ENCODE measurements at regions not wholly inside any gene's neighbourhood (a gene's known extent, or its start where the extent isn't known, plus 50 kb on each side); places are given as distances from the start of the nearest gene placed in this dataset.
"Not testable (repeated sequence)": the region's sequence is repeated elsewhere in the genome, so short reads cannot be mapped to it uniquely, and the experiment has no call there.

GRCh38 chrX:93404121-93404520 is 269.3 kb downstream of the NAP1L3 start:
- H3K9ac ChIP-seq = no peak overlapping the region
- no peak overlapping the region for H3K4me2 ChIP-seq
- peak in 1 of 11 experiments; percentile 24; a peak in 1 of 22 replicates for TF ChIP-seq Cebpa-rat (IDR thresholded peaks at IDR 0.05)
- no peaks in the 10 kb centered on the region; a peak in 1 of 22 replicates for H4K20me1 ChIP-seq
- H3K36me3 ChIP-seq = no peaks in the 10 kb centered on the region
- H3K4me1 ChIP-seq = no peaks in the 10 kb centered on the region
- peaks cover 10 to 65% (median 45%) of the 10 kb centered on the region in 11 experiments; a peak in 21 of 22 replicates for H3K27me3 ChIP-seq
- H3K4me3 ChIP-seq = no peak overlapping the region
- no peak overlapping the region for H3K27ac ChIP-seq
- H3K9me3 ChIP-seq (replicated peaks in 1 of 11) = peaks cover 22 to 41% (median 32%) of the 10 kb centered on the region in 11 experiments

GRCh38 chrX:93354651-93355050 is 318.7 kb downstream of the NAP1L3 start:
- Histone ChIP-seq H3K9ac (no peak overlapping the region), H3K9me3 (replicated peaks in 1 of 11) (peaks cover 0 to 2% (median 0%) of the 10 kb centered on the region in 11 experiments; a peak in 1 of 22 replicates), H3K27ac (no peak overlapping the region), H3K4me3 (no peak overlapping the region), H3K27me3 (peaks cover 35 to 78% (median 63%) of the 10 kb centered on the region in 11 experiments; a peak in 21 of 22 replicates), H3K36me3 (no peaks in the 10 kb centered on the region), H4K20me1 (no peaks in the 10 kb centered on the region; a peak in 1 of 22 replicates), H3K4me2 (no peak overlapping the region), H3K4me1 (peaks cover 0 to 7% (median 0%) of the 10 kb centered on the region in 10 experiments; a peak in 1 of 20 replicates)
- no peak for TF ChIP-seq Cebpa-rat (IDR thresholded peaks at IDR 0.05)

GRCh38 chrX:93346309-93346708 is 327.1 kb downstream of the NAP1L3 start:
- peaks cover 23 to 95% (median 80%) of the 10 kb centered on the region in 11 experiments; a peak in 20 of 22 replicates for H3K27me3 ChIP-seq
- H3K9ac ChIP-seq = no peak overlapping the region
- H3K4me1 ChIP-seq = peaks cover 0 to 6% (median 0%) of the 10 kb centered on the region in 10 experiments; a peak in 1 of 20 replicates
- H3K4me2 ChIP-seq = no peak overlapping the region
- no peak for TF ChIP-seq Cebpa-rat (IDR thresholded peaks at IDR 0.05)
- H4K20me1 ChIP-seq = no peaks in the 10 kb centered on the region
- no peaks in the 10 kb centered on the region for H3K36me3 ChIP-seq
- H3K4me3 ChIP-seq = no peak overlapping the region
- H3K9me3 ChIP-seq (replicated peaks in 1 of 11) = peaks cover 0 to 4% (median 0%) of the 10 kb centered on the region in 11 experiments; a peak in 2 of 22 replicates
- H3K27ac ChIP-seq = no peak overlapping the region

- H3K4me3 ChIP-seq; H4K20me1 ChIP-seq; H3K9me3 ChIP-seq (replicated peaks in 1 of 11); H3K36me3 ChIP-seq; H3K27ac ChIP-seq; H3K4me1 ChIP-seq; H3K9ac ChIP-seq; H3K4me2 ChIP-seq: not testable (repeated sequence)
- peaks cover 17 to 93% (median 67%) of the 10 kb centered on the region in 11 experiments; a peak in 20 of 22 replicates for H3K27me3 ChIP-seq
These were observed 329.1 kb downstream of the NAP1L3 start for GRCh38 chrX:93344287-93344686.

GRCh38 chrX:93332329-93332728 is 341.0 kb downstream of the NAP1L3 start:
- Histone ChIP-seq H3K27ac (no peak overlapping the region), H3K27me3 (peaks cover 57 to 100% (median 90%) of the 10 kb centered on the region in 11 experiments), H3K4me2 (no peak overlapping the region), H3K4me3 (no peak overlapping the region), H3K36me3 (no peaks in the 10 kb centered on the region), H4K20me1 (no peaks in the 10 kb centered on the region), H3K9me3 (replicated peaks in 1 of 11) (no peaks in the 10 kb centered on the region), H3K9ac (no peak overlapping the region), H3K4me1 (no peaks in the 10 kb centered on the region)
- TF ChIP-seq Cebpa-rat (IDR thresholded peaks at IDR 0.05) = no peak

- no peak for TF ChIP-seq Cebpa-rat (IDR thresholded peaks at IDR 0.05)
- Histone ChIP-seq H3K4me3 (no peak overlapping the region), H3K4me2 (no peak overlapping the region)
These were observed 351.3 kb downstream of the NAP1L3 start for GRCh38 chrX:93322110-93322509.

GRCh38 chrX:93319609-93320008 is 353.8 kb downstream of the NAP1L3 start:
- H3K4me3 ChIP-seq = no peak overlapping the region
- peaks cover 0 to 7% (median 3%) of the 10 kb centered on the region in 11 experiments; a peak in 6 of 22 replicates for H3K9me3 ChIP-seq (replicated peaks in 1 of 11)
- peaks cover 14 to 73% (median 64%) of the 10 kb centered on the region in 11 experiments; a peak in 20 of 22 replicates for H3K27me3 ChIP-seq
- H3K4me1 ChIP-seq = no peaks in the 10 kb centered on the region
- H3K9ac ChIP-seq = no peak overlapping the region
- H4K20me1 ChIP-seq = no peaks in the 10 kb centered on the region
- H3K4me2 ChIP-seq = no peak overlapping the region
- no peak overlapping the region for H3K27ac ChIP-seq
- TF ChIP-seq Cebpa-rat (IDR thresholded peaks at IDR 0.05) = no peak
- no peaks in the 10 kb centered on the region for H3K36me3 ChIP-seq

More at GRCh38 chrX:93322110-93322509, 351.3 kb downstream of the NAP1L3 start:
- H3K27ac ChIP-seq = no peak overlapping the region
- no peaks in the 10 kb centered on the region for H4K20me1 ChIP-seq
- H3K4me1 ChIP-seq = no peaks in the 10 kb centered on the region
- H3K9ac ChIP-seq = no peak overlapping the region
- H3K9me3 ChIP-seq (replicated peaks in 1 of 11) = no peaks in the 10 kb centered on the region; a peak in 1 of 22 replicates
- peaks cover 19 to 96% (median 80%) of the 10 kb centered on the region in 11 experiments; a peak in 21 of 22 replicates for H3K27me3 ChIP-seq
- H3K36me3 ChIP-seq = no peaks in the 10 kb centered on the region

Data from BLaER1 treated with 17β-estradiol and CSF1 and Interleukin-3, amounts not matched to agents 10 nM and 100 nM (cell line).